NB4 (cell line): ENCODE measurements at regions not wholly inside any gene's neighbourhood (a gene's known extent, or its start where the extent isn't known, plus 50 kb on each side); places are given as distances from the start of the nearest gene placed in this dataset.

Experiments
- MYC ChIP-seq: IDR thresholded peaks from 2 replicates; pipeline ENCODE4 v1.6.1; 2011; ENCODE audit warnings: low read depth, low read length
- POLR2A ChIP-seq: IDR thresholded peaks from 2 replicates; pipeline ENCODE4 v1.6.1; 2011; ENCODE audit warnings: mild to moderate bottlenecking; ENCODE audit not compliant: insufficient read length; ENCODE audit errors: extremely low read depth
- TF ChIP-seq, protein P1 (sequence below): IDR thresholded peaks from one replicate; pipeline ENCODE4 v1.5.1; 2012; ENCODE audit warnings: low read depth, low read length
- TF ChIP-seq, protein P2 (sequence below): IDR thresholded peaks from 2 replicates; pipeline ENCODE4 v1.6.1; 2011; ENCODE audit warnings: low read depth, low read length

DNA sequence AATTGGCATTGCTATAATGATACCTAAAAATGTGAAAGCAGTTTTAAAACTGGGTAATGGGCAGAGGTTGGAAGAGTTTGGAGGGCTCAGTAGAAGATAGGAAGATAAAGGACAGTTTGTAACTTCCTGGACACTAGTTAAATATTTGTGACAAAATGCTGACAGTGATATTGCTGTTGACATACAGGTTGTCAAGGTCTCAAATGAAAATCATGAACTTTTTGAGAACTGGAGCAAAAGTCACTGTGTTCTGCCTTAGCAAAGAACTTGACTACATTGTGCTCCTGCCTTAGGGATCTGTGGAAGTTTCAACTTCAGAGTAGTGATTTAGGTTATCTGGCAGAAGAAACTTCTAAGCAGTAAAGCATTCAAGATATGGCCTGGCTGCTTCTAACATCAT, 113.7 kb upstream of the CD96 start:
- TF ChIP-seq, protein P1, sequence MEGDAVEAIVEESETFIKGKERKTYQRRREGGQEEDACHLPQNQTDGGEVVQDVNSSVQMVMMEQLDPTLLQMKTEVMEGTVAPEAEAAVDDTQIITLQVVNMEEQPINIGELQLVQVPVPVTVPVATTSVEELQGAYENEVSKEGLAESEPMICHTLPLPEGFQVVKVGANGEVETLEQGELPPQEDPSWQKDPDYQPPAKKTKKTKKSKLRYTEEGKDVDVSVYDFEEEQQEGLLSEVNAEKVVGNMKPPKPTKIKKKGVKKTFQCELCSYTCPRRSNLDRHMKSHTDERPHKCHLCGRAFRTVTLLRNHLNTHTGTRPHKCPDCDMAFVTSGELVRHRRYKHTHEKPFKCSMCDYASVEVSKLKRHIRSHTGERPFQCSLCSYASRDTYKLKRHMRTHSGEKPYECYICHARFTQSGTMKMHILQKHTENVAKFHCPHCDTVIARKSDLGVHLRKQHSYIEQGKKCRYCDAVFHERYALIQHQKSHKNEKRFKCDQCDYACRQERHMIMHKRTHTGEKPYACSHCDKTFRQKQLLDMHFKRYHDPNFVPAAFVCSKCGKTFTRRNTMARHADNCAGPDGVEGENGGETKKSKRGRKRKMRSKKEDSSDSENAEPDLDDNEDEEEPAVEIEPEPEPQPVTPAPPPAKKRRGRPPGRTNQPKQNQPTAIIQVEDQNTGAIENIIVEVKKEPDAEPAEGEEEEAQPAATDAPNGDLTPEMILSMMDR = no peak
- TF ChIP-seq POLR2A = no peak
- no peak for TF ChIP-seq MYC
- TF ChIP-seq, protein P2, sequence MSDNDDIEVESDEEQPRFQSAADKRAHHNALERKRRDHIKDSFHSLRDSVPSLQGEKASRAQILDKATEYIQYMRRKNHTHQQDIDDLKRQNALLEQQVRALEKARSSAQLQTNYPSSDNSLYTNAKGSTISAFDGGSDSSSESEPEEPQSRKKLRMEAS = no peak
